Activated CD4-positive, alpha-beta T cell treated with anti-CD3 and anti-CD28 coated beads, Interleukin-2, amount 50 U/mL, for 16 hours (primary cell): ENCODE measurements at regions not wholly inside any gene's neighbourhood (a gene's known extent, or its start where the extent isn't known, plus 50 kb on each side); places are given as distances from the start of the nearest gene placed in this dataset.

Source experiments
- DNase-seq: peaks from one replicate; pipeline ENCODE4 v3.0.0-alpha.2; 2020

- DNase-seq, result no peak
Observed at GRCh38 chr21:41651830-41652229, 115.0 kb downstream of the RIPK4 start.

GRCh38 chr21:41651406-41651805 lies 115.4 kb downstream of the RIPK4 start:
- no peak for DNase-seq

- no peak for DNase-seq
Observed at GRCh38 chr21:41650526-41651145, 116.2 kb downstream of the RIPK4 start.

GRCh38 chr21:41648591-41649031 lies 118.2 kb downstream of the RIPK4 start:
- DNase-seq, result no peak

- DNase-seq, result no peak
Observed at GRCh38 chr21:41647806-41648561, 118.9 kb downstream of the RIPK4 start.

- DNase-seq, result no peak
Observed at GRCh38 chr21:41643246-41643966, 123.4 kb downstream of the RIPK4 start.

- DNase-seq, result no peak
Observed at GRCh38 chr21:41641821-41642701, 124.8 kb downstream of the RIPK4 start.

- DNase-seq, result no peak
Observed at GRCh38 chr21:41641510-41641815, 125.4 kb downstream of the RIPK4 start.

- no peak for DNase-seq
Observed at GRCh38 chr21:41640748-41641509, 125.9 kb downstream of the RIPK4 start.

- DNase-seq, result no peak
Observed at GRCh38 chr21:41639766-41640165, 127.1 kb downstream of the RIPK4 start.

GRCh38 chr21:41639336-41639735 lies 127.5 kb downstream of the RIPK4 start:
- DNase-seq, result no peak

GRCh38 chr21:41638201-41638790 lies 128.6 kb downstream of the RIPK4 start:
- DNase-seq, result no peak

- DNase-seq, result no peak
Observed at GRCh38 chr21:41636636-41637630, 129.0 kb upstream of the TMPRSS2 start.

- no peak for DNase-seq
Observed at GRCh38 chr21:41635874-41636273, 127.9 kb upstream of the TMPRSS2 start.

GRCh38 chr21:41634858-41635257 lies 126.9 kb upstream of the TMPRSS2 start:
- no peak for DNase-seq

- no peak for DNase-seq
Observed at GRCh38 chr21:41634211-41634694, 126.3 kb upstream of the TMPRSS2 start.

- no peak for DNase-seq
Observed at GRCh38 chr21:41633627-41634026, 125.7 kb upstream of the TMPRSS2 start.

- DNase-seq, result no peak
Observed at GRCh38 chr21:41632748-41633475, 125.0 kb upstream of the TMPRSS2 start.

GRCh38 chr21:41631564-41632461 lies 123.9 kb upstream of the TMPRSS2 start:
- no peak for DNase-seq
